ENCODE measurements at regions not wholly inside any gene's neighbourhood (a gene's known extent, or its start where the extent isn't known, plus 50 kb on each side); places are given as distances from the start of the nearest gene placed in this dataset.
"Not testable (repeated sequence)": the region's sequence is repeated elsewhere in the genome, so short reads cannot be mapped to it uniquely, and the experiment has no call there.

GRCh38 chr10:42367532-42368230 lies 270.7 kb downstream of the ZNF33B start:
- DNase-seq: peak; percentile 65

- DNase-seq: no peak
Observed at GRCh38 chr10:42351745-42352144, 286.6 kb downstream of the ZNF33B start.

- DNase-seq: not testable (repeated sequence)
Observed at GRCh38 chr10:42336593-42337337, 301.6 kb downstream of the ZNF33B start.

- DNase-seq: not testable (repeated sequence)
Observed at GRCh38 chr10:42335653-42336296, 302.6 kb downstream of the ZNF33B start.

- no peak for DNase-seq
Observed at GRCh38 chr10:42304341-42304740, 334.0 kb downstream of the ZNF33B start.

GRCh38 chr10:42281896-42282295 lies 356.5 kb downstream of the ZNF33B start:
- not testable (repeated sequence) for DNase-seq

- not testable (repeated sequence) for DNase-seq
Observed at GRCh38 chr10:42269788-42270187, 368.6 kb downstream of the ZNF33B start.

GRCh38 chr10:42263259-42263658 lies 375.1 kb downstream of the ZNF33B start:
- DNase-seq: not testable (repeated sequence)

- not testable (repeated sequence) for DNase-seq
Observed at GRCh38 chr10:42243002-42243401, 395.4 kb downstream of the ZNF33B start.

GRCh38 chr10:42242135-42242805 lies 396.1 kb downstream of the ZNF33B start:
- DNase-seq: no peak

- not testable (repeated sequence) for DNase-seq
Observed at GRCh38 chr10:42236401-42236800, 402.0 kb downstream of the ZNF33B start.

- not testable (repeated sequence) for DNase-seq
Observed at GRCh38 chr10:42235736-42236135, 402.6 kb downstream of the ZNF33B start.

GRCh38 chr10:42235241-42235640 lies 403.1 kb downstream of the ZNF33B start:
- DNase-seq: not testable (repeated sequence)

GRCh38 chr10:42234506-42234905 lies 403.9 kb downstream of the ZNF33B start:
- not testable (repeated sequence) for DNase-seq

- DNase-seq: not testable (repeated sequence)
Observed at GRCh38 chr10:42233461-42234206, 404.7 kb downstream of the ZNF33B start.

- not testable (repeated sequence) for DNase-seq
Observed at GRCh38 chr10:42232955-42233354, 405.4 kb downstream of the ZNF33B start.

- DNase-seq: not testable (repeated sequence)
Observed at GRCh38 chr10:42230812-42231211, 407.6 kb downstream of the ZNF33B start.

GRCh38 chr10:42230115-42230514 lies 408.3 kb downstream of the ZNF33B start:
- DNase-seq: not testable (repeated sequence)

- not testable (repeated sequence) for DNase-seq
Observed at GRCh38 chr10:42227859-42228258, 410.5 kb downstream of the ZNF33B start.

GRCh38 chr10:42193588-42193987 lies 444.8 kb downstream of the ZNF33B start:
- DNase-seq: not testable (repeated sequence)

GRCh38 chr10:42192450-42192849 lies 445.9 kb downstream of the ZNF33B start:
- DNase-seq: not testable (repeated sequence)
